Ascending aorta (tissue), 2 donors: ENCODE measurements at regions not wholly inside any gene's neighbourhood (a gene's known extent, or its start where the extent isn't known, plus 50 kb on each side); places are given as distances from the start of the nearest gene placed in this dataset.

Experiments
- DNase-seq, 2 donors: peaks; one replicate each; pipeline ENCODE4 v3.0.0-alpha.2; 2019; ENCODE audit warnings: low spot score in 2 of 2
- H3K27ac ChIP-seq, 2 donors: fragments of 200-600 bp; sonication (generic); one replicate each; pipeline ENCODE4 v1.5.1; 2016 to 2017; ENCODE audit warnings: mild to moderate bottlenecking in 1 of 2
- H3K27me3 ChIP-seq: fragments of 200-600 bp; sonication (generic); one replicate; pipeline ENCODE4 v1.5.1; 2017
- H3K36me3 ChIP-seq, 2 donors: fragments of 200-600 bp; sonication (generic); one replicate each; pipeline ENCODE4 v1.5.1; 2016
- H3K4me1 ChIP-seq, 2 donors: fragments of 200-600 bp; sonication (generic); one replicate each; pipeline ENCODE4 v1.5.1; 2016 to 2017; ENCODE audit warnings: mild to moderate bottlenecking in 1 of 2
- H3K4me3 ChIP-seq, 2 donors: fragments of 200-600 bp; sonication (generic); one replicate each; pipeline ENCODE4 v1.5.1; 2016 to 2017; ENCODE audit warnings: mild to moderate bottlenecking in 1 of 2
- H3K9me3 ChIP-seq, 2 donors: fragments of 200-600 bp; sonication (generic); one replicate each; pipeline ENCODE4 v1.5.1; 2016
- intact Hi-C: fragments of 100-400 bp; cut with DNase I; formaldehyde crosslinking; loops from one replicate; pipeline ENCODE4 v1.15.1; 2023
- TF ChIP-seq, protein P1 (sequence below), 3 experiments: fragments of 200-600 bp in 2 of 3; fragments of 450-650 bp in 1 of 3; sonication (generic) in 2 of 3; IDR thresholded peaks; one replicate each; pipeline ENCODE4 v1.5.1; 2016 to 2019; ENCODE audit warnings: antibody characterized with exemption in 3 of 3, mild to moderate bottlenecking in 1 of 3, moderate library complexity in 1 of 3

- H3K4me1 ChIP-seq = no peaks in the 10 kb centered on the region
- no peaks in the 10 kb centered on the region for H3K9me3 ChIP-seq
- H3K27ac ChIP-seq = no peak overlapping the region
- DNase-seq = no peak
- TF ChIP-seq, protein P1, sequence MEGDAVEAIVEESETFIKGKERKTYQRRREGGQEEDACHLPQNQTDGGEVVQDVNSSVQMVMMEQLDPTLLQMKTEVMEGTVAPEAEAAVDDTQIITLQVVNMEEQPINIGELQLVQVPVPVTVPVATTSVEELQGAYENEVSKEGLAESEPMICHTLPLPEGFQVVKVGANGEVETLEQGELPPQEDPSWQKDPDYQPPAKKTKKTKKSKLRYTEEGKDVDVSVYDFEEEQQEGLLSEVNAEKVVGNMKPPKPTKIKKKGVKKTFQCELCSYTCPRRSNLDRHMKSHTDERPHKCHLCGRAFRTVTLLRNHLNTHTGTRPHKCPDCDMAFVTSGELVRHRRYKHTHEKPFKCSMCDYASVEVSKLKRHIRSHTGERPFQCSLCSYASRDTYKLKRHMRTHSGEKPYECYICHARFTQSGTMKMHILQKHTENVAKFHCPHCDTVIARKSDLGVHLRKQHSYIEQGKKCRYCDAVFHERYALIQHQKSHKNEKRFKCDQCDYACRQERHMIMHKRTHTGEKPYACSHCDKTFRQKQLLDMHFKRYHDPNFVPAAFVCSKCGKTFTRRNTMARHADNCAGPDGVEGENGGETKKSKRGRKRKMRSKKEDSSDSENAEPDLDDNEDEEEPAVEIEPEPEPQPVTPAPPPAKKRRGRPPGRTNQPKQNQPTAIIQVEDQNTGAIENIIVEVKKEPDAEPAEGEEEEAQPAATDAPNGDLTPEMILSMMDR (IDR thresholded peaks at IDR 0.05) = no peak
- no peaks in the 10 kb centered on the region for H3K36me3 ChIP-seq
- H3K4me3 ChIP-seq = no peak overlapping the region
- no peaks in the 10 kb centered on the region for H3K27me3 ChIP-seq
- intact Hi-C loops = no loop called here
These were observed 242.3 kb downstream of the MAF start for GRCh38 chr16:79358188-79358587.

DNA sequence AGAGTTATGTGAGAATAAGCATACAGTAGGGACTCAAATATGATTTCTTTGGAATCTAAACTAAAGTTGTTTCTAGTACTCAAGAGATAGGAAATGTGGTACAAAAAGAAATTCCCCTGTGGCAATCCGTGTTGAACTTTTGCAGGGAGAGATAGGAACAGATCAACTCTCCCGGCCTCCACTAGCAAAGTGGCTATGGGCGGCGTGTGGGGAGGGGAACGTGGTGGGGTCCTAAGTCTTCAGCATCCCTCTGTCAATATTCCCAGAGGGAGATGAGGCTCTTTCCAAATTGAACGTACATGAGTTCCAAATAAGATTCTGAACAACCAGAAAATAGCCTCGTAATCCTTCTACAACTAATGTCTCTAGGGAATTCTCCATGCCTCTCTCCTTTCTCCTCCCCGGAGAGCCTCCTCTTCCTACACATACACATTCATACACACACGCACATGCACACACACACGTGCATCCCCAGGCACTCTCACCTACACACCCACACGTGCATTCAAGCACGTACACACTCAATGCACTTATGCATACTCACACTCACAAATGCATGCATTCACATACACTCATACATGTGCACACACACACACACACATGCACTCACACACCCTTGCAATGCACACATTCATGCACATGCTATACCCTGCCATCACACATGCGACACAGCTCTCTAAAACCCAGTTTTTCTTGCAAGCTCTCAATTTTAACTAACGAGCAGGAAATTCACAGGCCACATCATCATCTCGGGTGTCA, 244.8 kb downstream of the MAF start:
- intact Hi-C loops = no loop called here
- Histone ChIP-seq H3K27ac (no peak overlapping the region), H3K4me3 (no peak overlapping the region), H3K27me3 (no peaks in the 10 kb centered on the region), H3K9me3 (no peaks in the 10 kb centered on the region), H3K4me1 (no peaks in the 10 kb centered on the region), H3K36me3 (no peaks in the 10 kb centered on the region)
- TF ChIP-seq, protein P1 (IDR thresholded peaks at IDR 0.05) = no peak
- no peak for DNase-seq

GRCh38 chr16:79351927-79352326, 248.6 kb downstream of the MAF start:
- TF ChIP-seq, protein P1 (IDR thresholded peaks at IDR 0.05) = no peak
- intact Hi-C loops = no loop called here
- Histone ChIP-seq H3K9me3 (no peaks in the 10 kb centered on the region), H3K4me3 (no peak overlapping the region), H3K36me3 (no peaks in the 10 kb centered on the region), H3K27ac (no peak overlapping the region), H3K27me3 (no peaks in the 10 kb centered on the region), H3K4me1 (no peaks in the 10 kb centered on the region)
- DNase-seq = no peak

DNA sequence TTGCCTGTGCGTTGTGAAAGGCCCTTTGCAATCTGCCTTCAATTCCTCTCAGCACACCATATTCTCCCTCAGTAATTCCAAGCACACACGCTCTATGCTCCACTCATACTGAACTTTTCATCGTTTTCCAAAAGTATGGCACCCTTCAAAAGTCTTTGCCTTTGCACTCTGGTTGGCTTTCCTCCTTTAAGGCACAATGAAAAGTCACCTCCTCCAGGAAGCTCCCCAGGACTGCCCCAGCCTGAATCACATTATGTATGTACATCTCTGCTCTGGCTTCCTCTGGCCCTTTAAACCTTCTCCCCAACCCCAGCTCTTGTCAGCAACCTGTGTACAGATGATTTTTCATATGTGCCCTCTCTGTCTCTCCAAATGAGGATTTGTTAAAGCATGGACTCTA, 250.7 kb downstream of the MAF start:
- intact Hi-C loops = no loop called here
- Histone ChIP-seq H3K36me3 (no peaks in the 10 kb centered on the region), H3K4me1 (no peaks in the 10 kb centered on the region), H3K4me3 (no peak overlapping the region), H3K27me3 (no peaks in the 10 kb centered on the region), H3K27ac (no peak overlapping the region), H3K9me3 (no peaks in the 10 kb centered on the region)
- TF ChIP-seq, protein P1 (IDR thresholded peaks at IDR 0.05) = no peak
- no peak for DNase-seq

DNA sequence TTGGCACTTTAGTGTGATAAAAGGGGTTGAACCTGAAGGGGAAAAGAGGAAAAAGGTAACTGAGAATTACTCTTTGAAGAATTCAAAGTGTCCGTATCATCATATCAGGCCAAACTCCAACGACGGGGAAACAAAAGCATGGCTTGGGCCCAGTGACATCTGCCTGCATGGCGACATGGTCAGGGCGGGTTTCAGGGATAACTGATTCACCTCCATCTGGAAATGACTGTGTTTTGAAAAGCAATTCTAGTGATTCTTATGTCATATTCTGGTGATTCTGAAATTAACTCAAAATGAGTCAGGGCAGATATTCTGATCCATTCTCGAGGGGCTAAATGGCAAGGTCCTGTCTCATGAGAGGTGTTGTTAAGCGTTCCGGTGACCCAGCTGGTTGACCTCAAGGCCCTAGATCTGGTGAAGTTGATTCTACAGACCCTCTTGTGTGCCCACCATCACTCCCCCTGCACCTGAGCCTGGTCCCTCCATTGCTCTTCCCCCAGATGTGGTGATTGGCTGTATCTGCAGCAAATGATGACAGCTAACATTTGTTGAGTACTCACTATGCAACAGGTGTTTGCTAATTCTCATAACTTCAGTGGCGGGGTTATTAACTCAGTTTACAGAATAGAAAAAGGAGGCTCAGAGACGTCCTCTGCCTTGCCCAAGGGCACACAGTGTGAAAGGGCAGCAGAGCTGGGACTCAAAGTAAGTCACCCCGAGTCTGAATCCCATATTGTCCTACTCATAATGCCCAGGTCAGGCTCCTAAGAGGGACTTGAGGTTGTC, 251.8 kb downstream of the MAF start:
- no peaks in the 10 kb centered on the region for H3K36me3 ChIP-seq
- intact Hi-C loops = no loop called here
- H3K9me3 ChIP-seq = no peaks in the 10 kb centered on the region
- H3K27me3 ChIP-seq = no peaks in the 10 kb centered on the region
- no peaks in the 10 kb centered on the region for H3K4me1 ChIP-seq
- TF ChIP-seq, protein P1 (IDR thresholded peaks at IDR 0.05) = no peak
- no peak for DNase-seq
- no peak overlapping the region for H3K4me3 ChIP-seq
- H3K27ac ChIP-seq = no peak overlapping the region
